ENCODE measurements at regions not wholly inside any gene's neighbourhood (a gene's known extent, or its start where the extent isn't known, plus 50 kb on each side); places are given as distances from the start of the nearest gene placed in this dataset.

DNA sequence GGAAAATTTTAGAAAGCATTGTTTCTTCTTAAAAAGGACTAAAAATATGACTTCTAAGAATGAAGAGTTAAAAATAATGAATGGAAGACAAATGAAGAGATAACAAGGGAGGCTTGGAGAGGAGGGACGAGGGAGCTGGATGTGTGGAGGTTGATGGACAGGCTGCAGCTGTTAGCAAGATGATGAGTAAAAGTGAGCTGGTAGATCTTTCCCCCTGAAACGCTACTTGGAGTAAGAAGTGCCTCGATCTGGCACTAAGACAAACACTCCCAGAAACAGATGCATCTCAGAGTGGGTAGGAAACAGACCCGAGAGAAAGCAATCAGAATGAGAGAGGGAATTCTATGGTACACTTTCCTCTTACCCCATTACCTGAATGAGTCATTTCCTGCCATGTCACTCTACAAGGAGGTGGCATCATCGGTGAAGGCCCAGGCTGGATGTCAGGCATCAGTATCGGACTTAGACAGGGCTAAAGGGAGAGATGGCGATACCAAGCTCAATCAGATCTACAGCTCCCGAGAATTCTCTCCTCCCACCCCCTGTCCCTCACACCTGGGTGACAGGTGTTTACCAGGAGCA is 154.1 kb upstream of the BMP2 start:
- TF ChIP-seq, protein P1, sequence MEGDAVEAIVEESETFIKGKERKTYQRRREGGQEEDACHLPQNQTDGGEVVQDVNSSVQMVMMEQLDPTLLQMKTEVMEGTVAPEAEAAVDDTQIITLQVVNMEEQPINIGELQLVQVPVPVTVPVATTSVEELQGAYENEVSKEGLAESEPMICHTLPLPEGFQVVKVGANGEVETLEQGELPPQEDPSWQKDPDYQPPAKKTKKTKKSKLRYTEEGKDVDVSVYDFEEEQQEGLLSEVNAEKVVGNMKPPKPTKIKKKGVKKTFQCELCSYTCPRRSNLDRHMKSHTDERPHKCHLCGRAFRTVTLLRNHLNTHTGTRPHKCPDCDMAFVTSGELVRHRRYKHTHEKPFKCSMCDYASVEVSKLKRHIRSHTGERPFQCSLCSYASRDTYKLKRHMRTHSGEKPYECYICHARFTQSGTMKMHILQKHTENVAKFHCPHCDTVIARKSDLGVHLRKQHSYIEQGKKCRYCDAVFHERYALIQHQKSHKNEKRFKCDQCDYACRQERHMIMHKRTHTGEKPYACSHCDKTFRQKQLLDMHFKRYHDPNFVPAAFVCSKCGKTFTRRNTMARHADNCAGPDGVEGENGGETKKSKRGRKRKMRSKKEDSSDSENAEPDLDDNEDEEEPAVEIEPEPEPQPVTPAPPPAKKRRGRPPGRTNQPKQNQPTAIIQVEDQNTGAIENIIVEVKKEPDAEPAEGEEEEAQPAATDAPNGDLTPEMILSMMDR (IDR thresholded peaks at IDR 0.05): no peak
- no peak for TF ChIP-seq EP300 (IDR thresholded peaks at IDR 0.05)
- TF ChIP-seq POLR2AphosphoS5 (IDR thresholded peaks at IDR 0.05): no peak

Data from suprapubic skin (tissue), 4 donors.